CD1c-positive myeloid dendritic cell (primary cell): ENCODE measurements at regions not wholly inside any gene's neighbourhood (a gene's known extent, or its start where the extent isn't known, plus 50 kb on each side); places are given as distances from the start of the nearest gene placed in this dataset.
A peak's percentile ranks its signal among the peaks of the same experiment; 100 is the strongest.
"Not testable (repeated sequence)": the region's sequence is repeated elsewhere in the genome, so short reads cannot be mapped to it uniquely, and the experiment has no call there.

Experiments
- DNase-seq: peaks from one replicate; pipeline ENCODE4 v3.0.0-alpha.2; 2016; ENCODE audit errors: extremely low spot score

GRCh38 chr5:135179308-135179980 lies 145.4 kb upstream of the PITX1 start:
- no peak for DNase-seq

DNA sequence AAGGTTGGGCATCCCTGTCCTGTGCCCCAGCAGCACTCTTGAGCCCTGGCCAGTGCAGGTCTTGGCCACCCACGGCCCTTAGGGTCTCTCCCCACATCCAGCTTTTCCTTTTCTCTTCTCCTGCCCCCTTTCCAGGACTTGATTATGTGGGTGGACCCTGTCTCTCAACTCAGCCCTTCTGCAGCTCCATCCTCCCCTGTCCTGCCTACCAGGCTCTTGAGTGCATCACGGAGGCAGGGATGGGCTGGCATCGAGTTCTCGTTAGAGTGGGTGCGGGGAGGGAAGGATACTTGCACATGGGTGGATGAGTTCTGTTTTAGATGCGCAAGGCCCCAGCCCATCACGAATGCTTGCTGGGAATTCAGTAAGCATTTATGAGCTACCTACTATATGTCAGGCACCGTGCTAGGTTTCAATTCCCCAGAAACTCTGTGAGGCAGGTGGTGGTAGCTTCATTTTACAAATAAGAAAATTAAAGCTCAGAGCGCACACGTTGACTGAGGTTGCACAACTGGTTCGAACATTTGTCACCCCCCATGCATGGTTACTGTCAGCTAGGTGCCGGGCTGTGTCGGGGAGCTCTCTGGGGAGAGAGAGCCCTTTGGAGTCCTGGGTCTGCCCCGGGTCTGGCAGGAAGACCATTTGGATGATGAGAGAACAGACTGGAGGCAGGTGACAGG lies 144.6 kb upstream of the PITX1 start:
- no peak for DNase-seq

- DNase-seq, result no peak
Observed at GRCh38 chr5:135177591-135177990, 143.6 kb upstream of the PITX1 start.

- DNase-seq, result no peak
Observed at GRCh38 chr5:135176991-135177390, 143.0 kb upstream of the PITX1 start.

GRCh38 chr5:135174315-135175096 lies 140.5 kb upstream of the PITX1 start:
- no peak for DNase-seq

GRCh38 chr5:135173662-135174290 lies 139.7 kb upstream of the PITX1 start:
- no peak for DNase-seq

- DNase-seq, result no peak
Observed at GRCh38 chr5:135172718-135173117, 138.7 kb upstream of the PITX1 start.

DNA sequence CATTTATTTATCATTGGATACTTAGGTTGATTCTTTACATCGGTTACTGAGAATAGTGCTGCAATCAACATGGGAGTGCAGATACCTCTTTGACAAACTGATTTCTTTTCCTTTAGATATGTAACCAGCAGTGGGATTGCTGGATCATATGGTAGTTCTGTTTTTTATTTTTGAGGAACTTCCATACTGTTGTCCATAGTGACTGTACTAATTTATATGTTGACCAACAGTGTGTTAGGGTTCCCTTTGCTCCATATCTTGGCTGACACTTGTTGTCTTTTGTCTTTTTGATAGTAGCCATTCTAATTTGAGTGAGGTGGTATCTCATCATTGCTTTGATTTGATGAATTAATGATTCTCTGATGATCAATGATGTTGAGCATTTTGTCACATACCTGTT lies 137.3 kb upstream of the PITX1 start:
- DNase-seq, result peak; percentile 43

GRCh38 chr5:135170500-135170899 lies 136.5 kb upstream of the PITX1 start:
- DNase-seq, result peak; percentile 30

DNA sequence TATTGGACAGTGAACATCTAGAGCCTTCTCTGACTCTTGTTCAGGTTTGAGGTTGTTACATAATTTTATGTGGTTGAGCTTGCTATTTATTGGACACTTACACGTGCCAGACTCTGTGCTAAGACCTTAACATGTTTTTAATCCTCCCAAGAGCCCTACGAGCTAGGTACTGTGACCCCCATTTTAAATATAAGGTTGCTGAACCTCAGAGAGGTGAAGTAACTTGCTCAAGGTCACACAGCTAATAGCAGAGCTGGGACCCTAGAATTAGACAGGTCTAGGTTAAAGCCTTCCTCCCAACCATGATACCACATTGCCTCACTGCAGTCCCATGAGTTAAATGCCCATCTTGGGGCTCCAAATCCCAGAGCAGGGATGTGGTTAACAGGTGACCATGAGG lies 135.7 kb upstream of the PITX1 start:
- DNase-seq, result no peak

DNA sequence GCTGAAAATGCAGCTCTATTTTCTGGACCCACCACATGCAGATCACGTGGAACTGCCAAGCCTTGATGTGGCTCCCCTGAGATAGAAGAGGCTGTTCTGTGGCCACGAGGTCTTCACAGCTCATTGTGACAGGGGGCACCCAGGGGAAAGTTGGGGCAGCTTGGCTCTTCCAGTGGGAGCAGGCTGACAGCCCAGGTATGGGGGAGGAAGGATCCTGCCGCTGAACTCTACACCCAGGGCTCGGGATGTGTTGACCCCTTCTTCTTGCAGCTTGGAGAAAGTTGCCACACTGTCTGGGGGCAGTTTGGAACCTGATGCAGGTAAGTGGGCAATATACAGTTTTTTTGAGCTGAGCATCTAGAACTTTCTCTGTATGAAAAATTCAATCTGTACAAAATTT lies 133.6 kb upstream of the PITX1 start:
- no peak for DNase-seq

GRCh38 chr5:135164873-135165614 lies 131.0 kb upstream of the PITX1 start:
- DNase-seq, result not testable (repeated sequence)

GRCh38 chr5:135163964-135164363 lies 129.9 kb upstream of the PITX1 start:
- DNase-seq, result no peak

- no peak for DNase-seq
Observed at GRCh38 chr5:135163391-135163790, 129.4 kb upstream of the PITX1 start.

- DNase-seq, result no peak
Observed at GRCh38 chr5:135162661-135163265, 128.7 kb upstream of the PITX1 start.

DNA sequence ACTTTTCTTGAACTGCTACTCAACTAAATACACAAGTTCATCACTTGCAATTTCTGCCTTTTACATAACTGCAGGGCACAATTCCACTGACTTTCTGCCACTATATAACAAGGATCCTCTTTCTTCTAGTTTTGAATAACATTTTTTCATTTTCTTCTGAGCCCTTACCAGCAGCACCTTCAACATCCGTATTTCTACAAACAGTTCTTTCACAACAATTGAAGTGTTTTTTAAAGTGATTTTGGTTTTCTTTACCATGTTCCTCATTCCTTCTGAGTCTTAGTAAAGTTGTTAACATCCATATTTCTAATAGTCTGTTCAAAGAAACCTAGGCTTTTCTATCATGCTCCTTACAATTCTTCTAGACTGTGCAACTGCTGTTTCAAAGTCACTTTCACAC lies 127.2 kb upstream of the PITX1 start:
- DNase-seq, result peak; percentile 43

- DNase-seq, result no peak
Observed at GRCh38 chr5:135160036-135160675, 126.1 kb upstream of the PITX1 start.

DNA sequence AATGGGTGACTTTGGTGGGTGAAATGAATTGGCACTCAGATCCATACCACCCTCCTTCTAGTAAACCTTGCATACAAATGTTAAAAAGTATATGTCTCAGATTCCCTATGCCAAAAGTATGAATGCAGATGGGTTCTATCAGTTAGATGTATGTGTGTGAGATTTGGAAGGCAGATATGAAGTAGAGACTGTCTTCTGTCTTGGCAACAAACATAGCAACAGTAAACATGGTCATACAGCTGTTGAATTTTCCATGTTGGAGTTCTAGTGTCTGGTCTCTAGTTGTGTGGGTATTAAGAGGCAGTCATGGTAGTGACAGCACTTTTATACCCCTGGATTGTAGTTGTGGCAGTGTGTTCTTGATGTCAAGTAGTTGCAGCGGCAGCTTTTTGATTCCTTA lies 125.6 kb upstream of the PITX1 start:
- no peak for DNase-seq

DNA sequence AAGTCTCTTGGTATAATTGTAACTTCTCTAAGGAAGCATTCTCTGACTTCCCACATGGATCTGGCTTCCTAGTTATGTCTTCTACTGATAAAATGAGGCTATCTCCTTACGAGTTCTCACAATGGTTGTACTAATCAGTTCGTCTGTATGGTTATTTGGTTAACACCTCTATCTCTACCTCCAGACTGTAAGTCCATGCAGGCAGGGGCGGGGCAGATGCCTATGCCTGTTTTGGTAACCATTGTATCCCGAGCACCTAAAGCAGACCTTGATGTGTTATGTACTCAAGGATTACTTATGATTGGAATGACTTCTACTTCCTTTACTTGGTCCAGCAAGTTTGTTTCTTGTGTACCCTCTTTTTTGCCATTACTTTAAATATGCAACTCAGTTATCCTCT lies 125.0 kb upstream of the PITX1 start:
- DNase-seq, result no peak

DNA sequence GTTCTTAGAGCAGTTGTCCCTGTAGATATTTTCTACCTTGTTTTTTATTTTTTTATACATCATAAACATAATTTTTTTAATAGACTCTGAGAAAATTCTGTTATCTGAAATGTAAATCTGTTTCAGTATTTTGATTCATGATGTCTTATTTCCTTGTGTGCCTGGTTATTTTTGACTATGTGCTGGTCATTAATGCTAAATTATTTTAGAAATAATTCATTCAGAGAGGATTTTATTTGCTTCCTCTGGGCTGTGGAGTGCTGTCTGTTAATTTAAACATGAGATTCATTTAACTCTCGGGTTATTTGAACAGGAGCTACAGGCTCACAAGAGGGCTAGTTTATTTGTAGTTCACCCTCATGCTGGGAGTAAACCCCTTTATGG lies 124.3 kb upstream of the PITX1 start:
- DNase-seq, result no peak
